NCI-H2081 (cell line): ENCODE measurements at regions not wholly inside any gene's neighbourhood (a gene's known extent, or its start where the extent isn't known, plus 50 kb on each side); places are given as distances from the start of the nearest gene placed in this dataset.
A peak's percentile ranks its signal among the peaks of the same experiment; 100 is the strongest.

ENCODE experiments used
- DNase-seq, 2 experiments: peaks; one replicate each; lab custom pipeline; 2025; lab: John Stamatoyannopoulos, UW

DNA sequence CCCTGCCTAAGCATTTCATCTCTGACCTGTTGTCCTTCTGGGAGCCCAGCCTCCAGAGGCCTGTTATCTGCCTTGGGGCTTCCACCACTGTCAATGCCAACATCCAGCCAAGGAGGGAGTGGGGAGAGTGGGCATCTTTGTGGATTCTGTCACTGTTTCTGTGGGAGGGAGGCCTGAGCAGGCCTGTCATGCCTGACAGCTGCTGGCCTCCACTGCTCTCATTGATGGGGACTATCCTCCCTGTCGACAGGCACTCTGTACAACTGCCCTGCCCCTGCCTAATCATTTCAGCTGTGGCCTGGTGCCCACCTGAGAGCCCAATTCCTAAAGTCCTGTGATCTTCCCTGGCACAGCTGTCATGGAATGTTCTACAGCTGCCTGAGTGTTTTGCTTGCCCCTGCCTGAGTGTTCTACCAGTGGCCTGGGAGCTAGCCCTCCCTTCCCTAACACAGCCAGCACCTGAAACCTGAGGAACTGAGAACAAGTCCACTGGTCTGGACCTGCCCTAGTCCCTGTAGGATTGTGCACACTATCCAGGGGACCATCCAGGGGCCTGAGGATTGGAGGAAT lies 145.3 kb downstream of the FAM83B start:
- no peak for DNase-seq

- DNase-seq: no peak
Measured at GRCh38 chr6:54992789-54993188, 146.2 kb downstream of the FAM83B start.

- no peak for DNase-seq
Measured at GRCh38 chr6:54993294-54993693, 146.7 kb downstream of the FAM83B start.

GRCh38 chr6:54993948-54994347 lies 147.4 kb downstream of the FAM83B start:
- DNase-seq: no peak

DNA sequence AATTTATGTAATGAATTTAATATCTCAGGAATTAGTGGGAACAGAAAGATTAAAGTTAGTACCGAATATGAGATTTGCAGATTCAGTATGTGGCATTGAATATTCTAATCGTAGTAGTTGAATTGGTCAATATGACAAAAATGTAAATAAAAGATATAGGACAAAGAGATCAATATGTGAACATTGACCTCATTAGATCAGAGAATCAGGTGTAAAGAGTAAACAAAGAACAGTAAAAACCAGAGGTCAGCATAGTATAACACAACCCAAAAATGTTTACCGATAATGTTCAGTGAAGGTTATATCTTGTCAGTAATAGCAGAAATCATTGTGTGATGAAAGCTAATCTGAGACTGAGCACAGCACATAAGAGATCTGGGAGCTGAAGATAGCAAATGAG lies 152.0 kb downstream of the FAM83B start:
- DNase-seq: no peak

GRCh38 chr6:55003719-55004430 lies 157.3 kb downstream of the FAM83B start:
- no peak for DNase-seq

GRCh38 chr6:55009131-55009530 lies 162.6 kb downstream of the FAM83B start:
- no peak for DNase-seq

DNA sequence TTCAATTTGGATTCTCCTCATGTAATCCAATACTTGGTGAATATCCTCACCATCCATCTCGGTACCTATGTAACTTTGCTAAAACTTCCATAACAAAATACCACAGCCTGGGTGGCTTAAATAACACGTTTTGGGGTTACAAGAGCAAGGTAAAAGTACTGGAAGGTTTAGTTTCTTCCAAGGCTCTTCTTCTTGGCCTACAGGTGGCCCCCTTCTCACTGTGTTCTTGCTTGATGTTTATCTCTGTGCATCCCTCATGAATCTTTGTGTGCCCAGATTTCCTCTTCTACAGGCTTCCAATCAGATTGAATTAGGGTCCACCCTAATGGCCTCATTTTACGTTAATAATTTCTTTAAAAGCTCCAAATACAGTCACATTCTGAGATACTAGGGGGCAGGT lies 163.3 kb upstream of the HCRTR2 start:
- no peak for DNase-seq

DNA sequence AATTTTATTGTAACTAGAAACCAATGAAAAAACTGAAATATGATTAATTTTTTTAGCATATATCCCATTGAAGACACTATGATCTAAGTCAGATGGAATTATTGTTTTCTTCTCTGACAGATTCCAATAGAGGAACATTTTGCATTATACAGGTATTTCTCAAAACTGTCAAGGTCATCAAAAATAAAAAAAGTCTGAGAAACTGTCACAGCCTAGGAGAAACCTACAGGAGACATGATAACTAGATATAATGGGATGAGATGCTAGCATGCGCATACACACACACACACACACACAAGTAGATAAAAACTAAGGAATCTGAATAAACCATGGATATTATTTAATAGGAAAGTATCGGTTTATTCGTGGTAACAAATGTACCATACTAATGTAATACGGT lies 161.9 kb upstream of the HCRTR2 start:
- DNase-seq: no peak

DNA sequence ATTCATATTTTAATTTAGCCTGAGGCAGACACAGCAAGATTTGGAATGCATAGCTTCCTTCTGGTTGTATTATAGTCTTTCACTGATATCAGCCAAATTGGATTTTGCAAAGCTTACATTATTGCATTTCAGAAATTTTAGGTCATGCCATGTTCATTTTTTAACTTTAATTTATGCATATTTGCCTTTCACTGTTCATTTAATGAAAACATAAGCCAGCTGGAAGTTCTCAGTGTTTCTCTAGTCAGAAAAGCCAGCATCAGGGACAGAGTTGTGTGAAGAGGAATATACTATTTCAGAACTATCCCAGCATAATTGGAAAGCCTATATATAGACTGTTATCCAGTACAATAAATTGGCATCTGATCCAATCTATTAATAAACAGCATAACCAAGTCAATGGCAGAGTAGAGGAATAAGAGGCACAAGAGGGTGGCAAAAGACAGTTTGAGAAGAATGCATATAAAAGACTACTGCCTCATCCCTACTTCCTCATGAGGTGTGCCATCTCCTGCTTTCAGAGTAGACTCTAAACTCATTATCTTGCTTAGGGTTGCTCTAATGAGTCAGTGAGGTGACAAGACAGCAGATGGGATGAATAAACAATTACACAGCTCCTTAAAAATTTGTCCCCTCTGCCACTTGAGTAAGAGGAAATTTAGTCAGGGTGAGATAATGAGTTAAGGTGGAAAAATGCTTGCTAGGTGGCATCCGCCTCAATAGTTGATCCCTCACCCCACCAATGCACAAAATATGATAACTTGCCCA lies 159.8 kb upstream of the HCRTR2 start:
- DNase-seq: no peak

- no peak for DNase-seq
Measured at GRCh38 chr6:55016261-55016660, 158.1 kb upstream of the HCRTR2 start.

GRCh38 chr6:55017555-55018300 lies 156.6 kb upstream of the HCRTR2 start:
- no peak for DNase-seq

DNA sequence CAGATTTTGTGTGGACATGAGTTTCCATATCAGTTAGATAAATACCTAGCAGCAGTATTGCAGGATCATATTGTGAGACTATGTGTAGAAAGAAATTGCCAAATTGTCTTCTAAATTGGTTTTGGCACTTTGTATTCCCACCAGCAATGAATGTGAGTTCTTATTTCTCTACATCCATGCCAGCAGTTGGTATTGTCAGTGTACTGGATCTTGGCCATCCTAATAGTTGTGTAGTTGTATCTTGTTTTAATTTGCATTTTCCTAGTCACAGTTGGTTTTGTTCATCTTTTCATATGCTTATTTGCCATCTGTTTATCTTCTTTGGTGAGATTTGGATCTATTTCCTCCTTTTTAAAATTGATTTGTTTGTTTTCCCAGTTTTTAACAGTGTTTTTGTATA lies 154.7 kb upstream of the HCRTR2 start:
- no peak for DNase-seq

DNA sequence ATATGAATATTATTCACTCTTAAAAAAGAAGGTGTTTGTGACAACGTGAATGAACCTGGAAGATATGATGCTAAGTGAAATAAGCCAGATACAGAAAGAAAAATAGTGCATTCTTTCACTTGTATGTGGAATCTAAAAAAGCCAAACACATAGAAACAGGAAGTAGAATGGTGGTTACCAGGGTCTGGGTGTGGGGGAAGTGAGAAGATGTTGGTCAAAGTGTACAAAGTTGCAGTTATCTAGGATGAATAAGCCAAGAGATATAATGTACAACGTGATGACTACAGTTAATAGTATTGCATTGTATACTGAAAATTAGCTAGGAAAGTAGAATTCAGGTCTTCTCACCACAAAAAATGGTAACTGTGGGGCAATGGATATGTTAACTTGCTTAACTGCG lies 151.1 kb upstream of the HCRTR2 start:
- no peak for DNase-seq

GRCh38 chr6:55033016-55033546 lies 141.2 kb upstream of the HCRTR2 start:
- DNase-seq: no peak

DNA sequence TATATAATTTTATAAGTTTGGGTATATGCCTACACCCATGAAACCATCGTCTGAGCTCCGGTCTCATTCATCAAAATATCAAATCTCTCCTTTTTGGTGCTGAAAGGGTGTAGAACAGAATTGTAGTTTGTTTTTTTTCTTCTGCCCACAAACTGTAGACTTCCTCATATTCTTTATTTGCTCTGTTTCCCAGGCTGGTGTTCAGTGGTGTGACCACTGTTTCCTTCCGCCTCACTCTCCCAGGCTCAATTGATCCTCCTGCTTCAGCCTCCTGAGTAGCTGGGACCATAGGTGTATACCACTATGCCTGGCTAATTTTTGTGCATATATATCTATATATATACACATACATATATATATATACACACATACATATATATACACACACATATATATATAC lies 139.6 kb upstream of the HCRTR2 start:
- DNase-seq: no peak

- DNase-seq: no peak
Measured at GRCh38 chr6:55040102-55040848, 134.0 kb upstream of the HCRTR2 start.

- peak; percentile 9 to 57 for DNase-seq
Measured at GRCh38 chr6:55046869-55047422, 127.4 kb upstream of the HCRTR2 start.

DNA sequence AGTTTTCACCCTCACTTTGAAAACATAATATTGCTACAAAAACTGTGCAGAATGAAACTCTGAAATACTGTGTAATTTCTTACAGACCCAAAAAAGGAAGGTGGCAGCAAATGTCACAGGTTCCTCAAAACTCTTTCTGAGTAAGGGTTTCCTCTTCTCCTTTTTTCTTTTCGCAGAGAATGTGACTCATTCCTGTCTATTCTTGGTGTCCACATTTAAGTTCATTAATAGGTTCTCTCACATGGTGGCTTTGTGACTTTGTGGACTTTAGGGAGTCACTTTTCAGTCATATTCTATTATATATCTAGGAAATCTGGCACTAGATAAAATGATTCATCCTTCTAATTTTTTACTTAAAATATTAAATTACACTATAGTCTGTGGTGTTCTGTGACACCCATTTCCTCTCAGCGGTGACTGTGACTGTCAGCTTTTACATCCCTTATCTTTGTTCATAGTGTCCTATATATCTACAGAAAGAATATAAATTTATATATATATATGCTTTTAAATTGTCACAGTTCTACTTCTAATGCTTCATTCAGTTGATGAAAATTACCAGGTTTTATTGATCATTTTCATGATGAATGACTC lies 126.8 kb upstream of the HCRTR2 start:
- DNase-seq: peak; percentile 2 to 34

DNA sequence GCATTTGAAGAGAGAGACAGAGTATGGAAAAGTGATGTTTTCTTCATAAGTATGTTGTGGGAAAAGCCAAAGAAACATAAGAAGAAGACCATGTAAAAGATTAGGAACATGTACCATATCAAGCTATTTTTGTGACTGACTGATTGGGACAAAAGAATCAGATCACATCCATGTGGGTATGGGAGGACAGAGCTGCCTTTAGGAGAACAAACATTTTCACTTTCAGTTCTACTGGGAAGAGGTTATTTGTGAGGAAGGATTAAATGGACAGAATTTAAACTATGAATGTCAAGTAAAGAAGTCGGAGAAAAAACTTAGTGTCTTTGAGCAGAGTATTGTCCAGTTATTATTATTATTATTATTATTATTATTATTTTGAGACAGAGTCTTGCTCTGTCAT lies 124.4 kb upstream of the HCRTR2 start:
- no peak for DNase-seq

- no peak for DNase-seq
Measured at GRCh38 chr6:55052846-55053245, 121.5 kb upstream of the HCRTR2 start.
